OCI-LY3 (cell line): ENCODE measurements at regions not wholly inside any gene's neighbourhood (a gene's known extent, or its start where the extent isn't known, plus 50 kb on each side); places are given as distances from the start of the nearest gene placed in this dataset.

Experiments
- H2AFZ ChIP-seq: fragments of 200-600, 300-600 bp; shearing (Covaris generic); 2 replicates; pipeline ENCODE4 v1.6.0; 2014; ENCODE audit warnings: antibody characterized with exemption, low read depth, low read length
- H3K27ac ChIP-seq: fragments of 200-600, 300-600 bp; sonication (generic); 2 replicates; pipeline ENCODE4 v1.5.1; 2014; ENCODE audit warnings: mild to moderate bottlenecking, low read length, moderate library complexity, mixed read lengths
- H3K27me3 ChIP-seq: fragments of 200-600, 300-600 bp; sonication (generic); 2 replicates; pipeline ENCODE4 v1.6.1; 2014; ENCODE audit warnings: low read depth, low read length, mixed read lengths
- H3K36me3 ChIP-seq: fragments of 200-600, 300-600 bp; sonication (generic); replicated peaks from 2 replicates; pipeline ENCODE3; 2014; ENCODE audit warnings: low read depth, low read length, mixed read lengths
- H3K4me1 ChIP-seq: fragments of 300-600, 200-600 bp; sonication (generic); 2 replicates; pipeline ENCODE4 v1.6.1; 2014; ENCODE audit warnings: low read length, mixed read lengths
- H3K4me2 ChIP-seq: fragments of 200-600, 300-600 bp; sonication (generic); 2 replicates; pipeline ENCODE4 v1.6.1; 2014; ENCODE audit warnings: low read length, mixed read lengths
- H3K4me3 ChIP-seq: fragments of 300-600, 200-600 bp; sonication (generic); 2 replicates; pipeline ENCODE4 v1.5.1; 2014; ENCODE audit warnings: antibody characterized with exemption, mild to moderate bottlenecking, low read length, moderate library complexity
- H3K79me2 ChIP-seq: fragments of 300-600, 200-600 bp; shearing (Covaris generic); 2 replicates; pipeline ENCODE4 v1.6.1; 2014; ENCODE audit warnings: mild to moderate bottlenecking, low read length, mixed read lengths
- H3K9ac ChIP-seq: fragments of 300-600, 200-600 bp; shearing (Covaris generic); 2 replicates; pipeline ENCODE4 v1.6.0; 2014; ENCODE audit warnings: mild to moderate bottlenecking, low read length, moderate library complexity
- H3K9me3 ChIP-seq: fragments of 200-600, 300-600 bp; shearing (Covaris generic); 2 replicates; pipeline ENCODE4 v1.6.1; 2014; ENCODE audit warnings: low read length, mixed read lengths; ENCODE audit not compliant: insufficient read depth
- H4K20me1 ChIP-seq: fragments of 200-600, 300-600 bp; sonication (generic); 2 replicates; pipeline ENCODE4 v1.6.1; 2016; ENCODE audit warnings: low read length, mixed read lengths; ENCODE audit not compliant: insufficient read depth
- EZH2phosphoT487 ChIP-seq: fragments of 200-600 bp; shearing (Covaris generic); IDR thresholded peaks from 2 replicates; pipeline ENCODE4 v1.6.1; 2018; ENCODE audit warnings: antibody characterized with exemption, mixed run types, low read depth
- TF ChIP-seq, protein P1 (sequence below): fragments of 200-600, 300-600 bp; sonication (generic); IDR thresholded peaks from 2 replicates; pipeline ENCODE4 v1.5.1; 2014; ENCODE audit warnings: antibody characterized with exemption, low read length, low read depth

DNA sequence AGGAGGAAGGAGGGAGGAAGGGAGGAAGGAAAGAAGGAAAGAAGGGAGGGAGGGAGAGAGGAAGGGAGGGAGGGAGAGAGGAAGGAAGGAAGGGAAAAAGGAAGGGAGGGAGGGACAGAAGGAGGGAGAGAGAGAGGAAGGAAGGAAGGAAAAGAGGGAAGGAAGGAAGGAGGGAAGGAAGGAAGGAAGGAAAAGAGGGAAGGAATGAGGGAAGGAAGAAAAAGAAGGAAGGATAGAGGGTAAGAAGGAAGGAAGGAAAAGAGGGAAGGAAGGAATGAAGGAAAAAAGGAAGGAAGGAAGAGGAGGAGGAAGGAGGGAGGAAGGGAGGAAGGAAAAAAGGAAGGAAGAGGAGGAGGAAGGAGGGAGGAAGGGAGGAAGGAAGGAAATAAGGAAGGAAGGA is 796.8 kb downstream of the ARAP2 start:
- no peaks in the 10 kb centered on the region for H4K20me1 ChIP-seq
- no peaks in the 10 kb centered on the region for H3K79me2 ChIP-seq
- no peaks in the 10 kb centered on the region for H3K36me3 ChIP-seq
- no peaks in the 10 kb centered on the region for H3K9me3 ChIP-seq
- H3K27me3 ChIP-seq, result no peaks in the 10 kb centered on the region
- no peak overlapping the region for H3K9ac ChIP-seq
- H3K4me1 ChIP-seq, result no peaks in the 10 kb centered on the region
- H3K4me2 ChIP-seq, result no peak overlapping the region
- no peak overlapping the region for H2AFZ ChIP-seq
- no peak overlapping the region for H3K4me3 ChIP-seq
- no peak overlapping the region for H3K27ac ChIP-seq
- TF ChIP-seq, protein P1, sequence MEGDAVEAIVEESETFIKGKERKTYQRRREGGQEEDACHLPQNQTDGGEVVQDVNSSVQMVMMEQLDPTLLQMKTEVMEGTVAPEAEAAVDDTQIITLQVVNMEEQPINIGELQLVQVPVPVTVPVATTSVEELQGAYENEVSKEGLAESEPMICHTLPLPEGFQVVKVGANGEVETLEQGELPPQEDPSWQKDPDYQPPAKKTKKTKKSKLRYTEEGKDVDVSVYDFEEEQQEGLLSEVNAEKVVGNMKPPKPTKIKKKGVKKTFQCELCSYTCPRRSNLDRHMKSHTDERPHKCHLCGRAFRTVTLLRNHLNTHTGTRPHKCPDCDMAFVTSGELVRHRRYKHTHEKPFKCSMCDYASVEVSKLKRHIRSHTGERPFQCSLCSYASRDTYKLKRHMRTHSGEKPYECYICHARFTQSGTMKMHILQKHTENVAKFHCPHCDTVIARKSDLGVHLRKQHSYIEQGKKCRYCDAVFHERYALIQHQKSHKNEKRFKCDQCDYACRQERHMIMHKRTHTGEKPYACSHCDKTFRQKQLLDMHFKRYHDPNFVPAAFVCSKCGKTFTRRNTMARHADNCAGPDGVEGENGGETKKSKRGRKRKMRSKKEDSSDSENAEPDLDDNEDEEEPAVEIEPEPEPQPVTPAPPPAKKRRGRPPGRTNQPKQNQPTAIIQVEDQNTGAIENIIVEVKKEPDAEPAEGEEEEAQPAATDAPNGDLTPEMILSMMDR, result no peak
- TF ChIP-seq EZH2phosphoT487, result no peak

- no peak overlapping the region for H3K4me2 ChIP-seq
- no peak overlapping the region for H3K4me3 ChIP-seq
- no peaks in the 10 kb centered on the region for H3K36me3 ChIP-seq
- no peaks in the 10 kb centered on the region for H3K27me3 ChIP-seq
- H3K9ac ChIP-seq, result no peak overlapping the region
- no peaks in the 10 kb centered on the region for H3K4me1 ChIP-seq
- no peak overlapping the region for H2AFZ ChIP-seq
- no peaks in the 10 kb centered on the region for H3K9me3 ChIP-seq
- TF ChIP-seq, protein P1, result no peak
- TF ChIP-seq EZH2phosphoT487, result no peak
- H3K79me2 ChIP-seq, result no peaks in the 10 kb centered on the region
- no peak overlapping the region for H3K27ac ChIP-seq
- no peaks in the 10 kb centered on the region for H4K20me1 ChIP-seq
Observed at GRCh38 chr4:35459045-35459444, 785.3 kb downstream of the ARAP2 start.

DNA sequence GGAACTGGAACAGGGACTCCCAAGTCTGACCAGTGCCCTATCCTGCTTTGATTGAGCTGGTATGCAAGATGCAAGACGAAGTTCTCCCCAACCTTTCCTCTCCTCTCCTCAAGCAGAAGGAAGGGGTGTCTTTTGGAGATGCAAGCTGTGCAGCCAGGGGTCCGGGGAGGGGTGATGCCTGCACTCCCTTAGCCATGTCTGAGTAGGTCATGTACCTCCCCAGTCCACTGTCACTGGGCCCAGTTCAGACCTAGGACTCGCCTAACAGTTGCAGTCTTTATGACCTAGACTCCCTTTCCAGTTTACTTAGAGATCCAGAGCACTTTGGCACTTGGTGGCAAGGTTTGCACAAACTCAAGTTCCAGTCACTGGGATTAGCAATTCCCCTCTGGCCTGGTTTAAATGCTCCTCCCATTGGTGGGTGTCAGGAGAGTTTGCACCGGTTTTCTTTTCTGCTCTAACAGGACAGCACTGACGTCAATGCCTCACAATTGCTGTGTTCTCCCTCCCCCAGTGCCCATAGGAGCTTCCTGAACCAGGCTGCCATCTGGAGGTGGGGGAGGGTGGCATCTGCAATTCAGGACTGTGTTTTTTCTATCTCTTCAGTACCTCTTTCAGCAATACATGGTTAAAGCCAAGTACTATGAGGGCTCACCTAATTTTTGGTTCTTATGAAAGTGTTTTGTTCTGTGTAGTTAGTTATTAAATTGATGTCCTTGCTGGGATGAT is 782.2 kb downstream of the ARAP2 start:
- no peaks in the 10 kb centered on the region for H4K20me1 ChIP-seq
- no peaks in the 10 kb centered on the region for H3K36me3 ChIP-seq
- no peaks in the 10 kb centered on the region for H3K9me3 ChIP-seq
- TF ChIP-seq, protein P1, result peak; percentile 12; the same call in 1 of the 2 replicates
- no peak for TF ChIP-seq EZH2phosphoT487
- H3K79me2 ChIP-seq, result no peaks in the 10 kb centered on the region
- H3K9ac ChIP-seq, result no peak overlapping the region
- H3K4me3 ChIP-seq, result no peak overlapping the region
- H3K27ac ChIP-seq, result no peak overlapping the region
- H3K4me2 ChIP-seq, result no peak overlapping the region
- H3K27me3 ChIP-seq, result no peaks in the 10 kb centered on the region
- no peak overlapping the region for H2AFZ ChIP-seq
- H3K4me1 ChIP-seq, result 0 out of 2 replicates have a peak, but pooled peaks cover 4% of the 10 kb centered on the region

- Histone ChIP-seq H3K79me2 (no peaks in the 10 kb centered on the region), H3K27ac (no peak overlapping the region), H4K20me1 (no peaks in the 10 kb centered on the region), H3K4me1 (0 out of 2 replicates have a peak, but pooled peaks cover 4% of the 10 kb centered on the region), H2AFZ (no peak overlapping the region), H3K4me2 (no peak overlapping the region), H3K9me3 (no peaks in the 10 kb centered on the region), H3K36me3 (no peaks in the 10 kb centered on the region), H3K27me3 (no peaks in the 10 kb centered on the region), H3K4me3 (no peak overlapping the region), H3K9ac (no peak overlapping the region)
- no peak for TF ChIP-seq EZH2phosphoT487
- TF ChIP-seq, protein P1, result no peak
Observed at GRCh38 chr4:35463251-35463952, 780.9 kb downstream of the ARAP2 start.
